Stimulated activated naive CD8-positive, alpha-beta T cell treated with anti-CD3 and anti-CD28 coated beads, Interleukin-15, Interleukin-2, amounts not matched to agents 100 U/mL and 50 U/mL, for 24 hours (primary cell): ENCODE measurements at regions not wholly inside any gene's neighbourhood (a gene's known extent, or its start where the extent isn't known, plus 50 kb on each side); places are given as distances from the start of the nearest gene placed in this dataset.
"Not testable (repeated sequence)": the region's sequence is repeated elsewhere in the genome, so short reads cannot be mapped to it uniquely, and the experiment has no call there.

Experiments
- ATAC-seq: fragments of 150-1000 bp; cut with Tn5 transposase; one replicate; pipeline ENCODE4 v1.10.0; 2021
- DNase-seq: peaks from one replicate; pipeline ENCODE4 v3.0.0; 2021

DNA sequence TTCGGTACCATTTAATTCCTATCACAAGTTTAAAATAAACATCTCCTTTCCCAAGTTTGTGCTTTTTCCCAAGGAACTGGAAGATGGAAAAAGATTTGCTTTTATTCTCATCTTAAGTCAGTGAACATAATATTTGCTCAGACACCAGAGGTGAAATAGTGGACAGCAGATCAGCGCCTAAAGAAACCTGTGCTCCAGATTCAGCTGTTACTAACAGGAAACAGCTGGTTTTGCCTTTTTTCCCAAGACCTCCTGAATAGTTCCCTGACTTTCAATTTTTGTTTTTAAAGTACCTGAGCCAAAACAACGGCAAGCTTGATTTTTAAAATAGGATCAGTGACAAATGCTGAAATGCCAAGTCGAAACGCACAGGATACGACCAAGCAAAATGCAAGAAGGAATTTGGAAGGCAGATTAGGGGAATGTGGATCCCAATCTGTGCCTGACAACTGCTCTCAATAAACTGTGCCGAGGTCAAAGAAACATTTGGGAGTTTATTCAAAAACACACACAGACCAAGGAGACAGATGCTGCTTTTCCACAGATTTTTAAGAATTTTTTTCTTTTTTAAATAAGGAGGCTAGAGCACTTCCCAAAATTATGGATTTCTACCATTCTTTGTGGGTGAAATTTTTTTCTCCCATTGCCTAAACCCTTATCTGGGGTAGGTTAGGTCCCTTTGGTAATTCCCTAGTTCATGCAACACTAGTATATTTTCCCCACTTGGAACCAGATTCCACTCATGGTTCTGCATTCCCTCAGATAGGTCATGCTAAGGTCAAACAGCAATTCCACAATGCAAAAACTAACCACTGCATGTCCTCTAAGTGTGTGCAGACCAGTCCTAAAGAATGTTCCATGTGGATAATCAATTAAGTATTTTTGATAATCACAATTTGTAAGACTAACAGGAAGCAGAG lies 121.5 kb upstream of the PDE1A start:
- DNase-seq (no peak), ATAC-seq (no peak)

DNA sequence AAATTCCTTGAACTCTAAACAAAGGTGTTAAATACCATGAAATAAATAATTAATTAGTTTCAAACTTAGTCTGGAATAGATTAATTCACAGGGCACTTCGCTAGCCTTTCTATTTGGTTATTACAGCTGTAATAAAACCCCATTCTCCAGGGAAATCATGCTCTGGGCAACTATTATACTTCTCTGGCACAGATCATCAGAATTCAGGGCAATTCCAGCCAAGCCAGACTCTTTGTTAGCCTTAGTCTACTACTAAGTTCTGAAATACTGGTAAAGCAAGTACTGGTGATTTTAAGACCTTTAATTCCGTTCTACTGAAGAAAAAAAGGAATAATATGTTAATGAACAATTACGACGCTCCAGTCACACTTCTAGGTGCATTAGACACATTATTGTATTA lies 123.4 kb upstream of the PDE1A start:
- no peak for DNase-seq

DNA sequence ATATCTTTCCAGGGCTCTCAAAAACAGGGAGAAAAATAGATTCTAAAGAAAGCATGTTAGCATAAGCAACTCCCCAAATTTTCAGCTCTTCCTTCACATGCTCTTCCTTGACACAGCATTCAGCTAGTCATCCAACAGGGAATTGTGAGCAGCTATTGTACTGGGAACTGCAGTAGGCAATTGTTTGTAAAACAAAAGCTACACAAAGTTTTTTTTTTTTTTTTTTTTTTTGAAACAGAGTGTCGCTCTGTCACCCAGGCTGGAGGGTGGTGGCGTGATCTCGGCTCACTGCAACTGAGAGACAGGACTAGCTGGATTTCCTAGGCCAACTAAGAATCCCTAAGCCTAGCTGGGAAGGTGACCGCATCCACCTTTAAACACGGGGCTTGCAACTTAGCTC lies 125.4 kb upstream of the PDE1A start:
- DNase-seq, ATAC-seq: not testable (repeated sequence)

More for the DNA sequence above, 123.4 kb upstream of the PDE1A start:
- no peak for ATAC-seq

DNA sequence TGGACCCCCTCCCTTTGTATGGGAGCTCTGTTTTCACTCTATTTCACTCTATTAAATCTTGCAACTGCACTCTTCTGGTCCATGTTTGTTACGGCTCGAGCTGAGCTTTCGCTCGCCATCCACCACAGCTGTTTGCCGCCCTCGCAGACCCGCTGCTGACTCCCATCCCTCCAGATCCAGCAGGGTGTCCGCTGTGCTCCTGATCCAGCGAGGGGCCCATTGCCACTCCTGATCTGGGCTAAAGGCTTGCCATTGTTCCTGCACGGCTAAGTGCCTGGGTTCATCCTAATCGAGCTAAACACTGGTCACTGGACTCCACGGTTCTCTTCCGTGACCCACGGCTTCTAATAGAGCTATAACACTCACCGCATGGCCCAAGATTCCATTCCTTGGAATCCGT lies 125.9 kb upstream of the PDE1A start:
- not testable (repeated sequence) for ATAC-seq, DNase-seq

DNA sequence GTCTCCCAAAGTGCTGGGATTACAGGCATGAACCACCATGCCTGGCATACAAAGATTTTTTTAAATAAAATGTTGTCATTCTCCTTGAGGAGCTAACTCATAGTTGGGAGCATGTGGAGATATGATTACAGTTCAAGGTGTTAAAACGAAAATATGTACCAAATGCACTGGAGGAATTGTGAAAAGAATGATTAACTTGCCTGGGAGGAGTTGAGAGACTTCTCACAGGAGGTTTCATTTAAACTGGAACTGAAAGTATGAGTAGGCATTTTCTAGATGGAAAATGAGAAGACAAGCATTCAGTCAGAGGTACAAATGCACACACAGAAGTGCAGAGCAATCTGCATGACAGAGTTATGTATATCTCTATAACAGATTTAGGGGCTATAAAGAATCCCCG lies 126.6 kb upstream of the PDE1A start:
- no peak for ATAC-seq
- DNase-seq: no peak

DNA sequence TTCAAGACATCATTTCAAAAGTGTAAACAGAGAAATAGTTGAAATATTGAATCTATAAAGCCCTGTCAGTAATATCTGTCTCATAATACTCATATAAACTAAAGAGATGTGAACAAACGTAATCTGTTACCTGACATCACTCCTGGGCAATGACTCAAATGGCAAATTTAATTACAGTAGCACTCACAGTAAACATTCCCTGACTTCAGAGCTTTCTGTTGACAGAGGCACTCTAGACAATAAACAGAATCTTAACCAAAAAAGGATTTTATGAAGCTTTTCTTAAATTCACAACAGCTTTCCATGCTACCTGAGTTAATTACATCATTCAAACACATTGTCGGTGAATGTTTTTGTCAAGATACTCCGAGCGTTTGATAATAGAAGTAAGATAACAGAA lies 128.1 kb upstream of the PDE1A start:
- ATAC-seq: no peak

DNA sequence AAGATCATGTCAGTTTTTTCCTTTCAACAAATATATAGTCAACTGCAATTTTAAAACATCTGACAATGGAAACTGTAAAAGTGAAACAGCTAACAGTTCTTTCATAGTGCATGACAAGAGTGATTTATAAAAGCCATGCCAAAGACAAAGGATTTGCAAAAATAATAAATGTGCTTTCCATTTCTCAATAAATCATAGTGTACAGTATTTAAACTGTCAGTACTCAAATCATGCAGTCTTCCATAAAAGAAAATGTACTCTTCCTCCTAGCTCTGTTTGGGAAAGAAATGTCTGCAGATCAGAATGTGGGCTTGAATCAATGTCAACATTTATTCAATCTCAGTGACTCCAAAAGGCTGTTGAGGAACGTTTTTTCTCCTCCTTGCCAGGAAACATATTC lies 131.7 kb upstream of the PDE1A start:
- no peak for ATAC-seq

More for the DNA sequence above, 128.1 kb upstream of the PDE1A start:
- no peak for DNase-seq

DNA sequence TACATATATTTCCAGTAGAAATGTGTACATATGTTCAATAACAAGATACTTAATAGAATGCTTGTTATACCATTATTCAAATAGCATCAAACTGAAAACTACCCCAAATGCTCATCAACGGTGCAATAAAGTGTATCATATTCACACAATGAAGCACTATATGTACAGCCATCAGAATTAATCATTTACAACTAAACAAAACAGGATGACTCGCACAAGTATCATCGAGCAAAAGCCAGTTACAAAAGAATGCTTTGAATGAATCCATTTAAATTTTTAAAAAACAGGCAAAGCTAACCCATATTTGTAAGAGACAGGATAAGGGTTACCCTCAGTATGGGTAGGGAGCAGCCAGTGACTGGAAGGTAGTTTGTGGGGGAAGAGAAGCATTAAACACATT lies 132.8 kb upstream of the PDE1A start:
- DNase-seq: no peak
- no peak for ATAC-seq

More for the DNA sequence above, 131.7 kb upstream of the PDE1A start:
- no peak for DNase-seq

DNA sequence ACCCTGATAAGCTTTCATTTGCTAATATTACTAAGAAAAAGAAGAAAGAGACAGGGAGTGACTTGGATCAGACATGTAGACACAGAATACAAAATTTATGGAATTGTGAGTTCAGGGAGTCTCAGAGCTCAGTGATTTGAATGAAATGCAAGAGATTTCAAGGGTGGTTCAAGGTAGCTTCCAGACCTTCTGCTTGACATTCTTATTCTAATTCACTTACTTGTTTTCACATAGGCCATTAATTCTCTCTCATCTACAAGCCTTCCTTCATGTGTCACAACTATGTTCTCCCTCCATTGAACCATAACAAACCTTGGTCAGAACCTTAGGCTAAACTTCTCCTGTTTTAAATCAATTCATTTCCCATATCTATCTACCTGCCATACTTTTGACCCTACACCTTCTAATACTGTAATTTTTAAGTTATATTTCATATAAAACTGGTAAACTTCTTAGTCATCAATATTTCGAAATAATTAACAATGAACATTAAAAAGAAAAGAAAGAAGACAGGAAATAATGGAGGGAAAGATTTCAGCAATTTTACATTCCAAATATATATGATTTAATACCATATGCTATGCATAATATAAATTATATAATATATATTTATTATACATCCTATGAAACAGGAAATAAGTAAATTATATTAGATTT lies 139.2 kb upstream of the PDE1A start:
- DNase-seq: no peak
- ATAC-seq: no peak

DNA sequence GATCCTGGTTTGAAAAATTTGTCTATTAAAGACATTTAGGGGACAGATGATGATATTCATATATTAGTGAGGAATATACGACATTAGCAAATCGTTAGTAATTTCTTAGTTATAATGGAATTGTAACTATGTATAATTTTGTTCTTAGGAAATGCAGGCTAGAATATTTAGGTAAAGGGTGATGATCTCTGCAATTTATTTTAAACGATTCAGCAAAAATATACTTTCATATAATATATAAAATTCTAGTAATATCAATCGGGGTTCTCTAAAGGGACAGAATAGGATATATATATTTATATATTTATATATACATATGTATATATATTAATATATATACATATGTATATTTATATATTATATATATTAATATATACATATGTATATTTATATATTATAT lies 142.5 kb upstream of the DNAJC10 start:
- DNase-seq (no peak), ATAC-seq (no peak)

DNA sequence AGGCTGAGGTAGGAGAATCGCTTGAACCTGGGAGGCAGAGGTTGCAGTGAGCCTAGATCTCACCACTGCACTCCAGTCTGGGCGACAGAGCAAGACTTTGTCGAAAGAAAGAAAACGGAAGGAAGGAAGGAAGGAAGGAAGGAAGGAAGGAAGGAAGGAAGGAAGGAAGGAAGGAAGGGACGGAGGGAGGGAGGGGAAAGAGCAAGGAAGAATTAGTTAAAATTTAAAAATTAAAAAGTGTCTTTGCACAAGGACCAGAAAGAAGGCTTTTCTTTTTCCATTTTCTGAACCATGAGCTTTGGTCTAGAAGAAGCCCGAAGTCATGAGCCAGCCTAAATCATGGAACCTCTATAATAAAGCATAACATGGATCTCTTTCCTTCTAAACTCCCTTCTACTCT lies 138.2 kb upstream of the DNAJC10 start:
- DNase-seq: no peak
- ATAC-seq: no peak

DNA sequence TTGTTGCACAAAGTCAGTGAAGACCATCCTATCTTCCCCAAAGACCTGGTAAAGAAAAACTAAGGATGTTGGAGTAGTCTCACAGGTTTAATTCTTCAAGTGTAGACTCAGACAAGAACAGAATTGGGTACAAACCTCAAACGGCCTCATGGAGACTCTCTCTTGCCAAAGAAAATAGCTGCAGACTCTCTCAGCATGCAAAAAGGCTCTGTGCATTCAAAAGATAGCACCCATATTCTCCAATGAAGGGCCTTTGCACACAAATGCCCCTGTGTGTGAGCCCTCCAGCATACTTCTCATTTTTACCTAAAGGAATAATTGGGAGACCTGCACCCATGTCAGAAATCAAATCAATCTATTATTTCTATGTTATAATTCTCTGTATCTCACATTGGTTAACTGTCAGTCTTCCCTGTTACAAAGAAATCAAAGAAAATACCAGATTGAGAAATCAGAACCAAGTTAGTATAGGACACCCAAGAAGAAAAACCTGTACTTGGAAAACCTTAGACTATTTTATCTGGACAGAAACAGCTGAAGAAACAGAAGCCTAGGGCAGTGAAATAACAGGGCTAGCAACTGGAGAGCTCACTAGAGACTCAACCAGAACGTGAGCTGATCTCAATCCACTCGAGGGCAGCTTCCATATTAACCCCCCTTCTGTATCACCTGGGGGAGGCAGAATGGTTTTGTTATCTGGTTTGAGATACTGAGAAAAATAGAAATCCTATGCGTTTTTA lies 134.7 kb upstream of the DNAJC10 start:
- DNase-seq: no peak

DNA sequence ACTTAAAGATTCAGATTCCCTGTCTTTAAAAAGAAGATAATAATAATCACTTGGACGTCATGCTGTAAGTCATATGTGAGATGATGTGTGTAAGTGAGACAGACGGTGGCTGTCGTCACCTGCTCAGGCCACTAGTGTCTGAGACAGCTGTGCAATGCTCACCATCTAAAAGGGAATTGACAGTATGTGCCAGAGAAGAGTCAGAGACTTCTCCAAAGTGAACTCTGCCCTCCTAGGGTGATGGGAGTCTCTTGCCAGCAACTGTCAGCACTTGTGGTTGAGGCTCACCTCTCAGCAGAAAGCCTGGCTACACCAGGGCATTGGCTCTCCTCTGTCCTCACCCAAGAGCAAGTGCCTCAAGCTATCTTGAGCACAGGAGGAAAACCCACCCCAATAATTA lies 131.6 kb upstream of the DNAJC10 start:
- no peak for ATAC-seq
- no peak for DNase-seq

More for the DNA sequence above, 134.7 kb upstream of the DNAJC10 start:
- no peak for ATAC-seq

DNA sequence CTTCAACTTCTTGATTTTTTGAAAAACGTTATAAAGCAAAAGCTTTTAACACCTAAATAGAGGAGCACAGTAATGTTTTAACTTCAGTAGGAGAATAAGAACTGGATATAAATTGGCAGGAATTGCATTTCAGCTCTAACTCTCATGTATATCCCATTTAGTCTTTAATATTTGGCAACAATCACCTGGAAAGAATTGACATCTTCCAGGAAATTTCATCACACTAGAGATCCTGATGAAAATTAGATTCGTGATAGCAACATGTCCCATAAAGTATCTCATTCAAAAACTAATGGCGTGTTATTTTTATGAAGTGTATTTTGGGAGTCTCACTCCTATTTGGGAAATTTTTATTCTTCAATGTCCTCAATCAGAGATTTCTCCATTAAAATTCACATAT lies 131.1 kb upstream of the DNAJC10 start:
- DNase-seq (no peak), ATAC-seq (no peak)

DNA sequence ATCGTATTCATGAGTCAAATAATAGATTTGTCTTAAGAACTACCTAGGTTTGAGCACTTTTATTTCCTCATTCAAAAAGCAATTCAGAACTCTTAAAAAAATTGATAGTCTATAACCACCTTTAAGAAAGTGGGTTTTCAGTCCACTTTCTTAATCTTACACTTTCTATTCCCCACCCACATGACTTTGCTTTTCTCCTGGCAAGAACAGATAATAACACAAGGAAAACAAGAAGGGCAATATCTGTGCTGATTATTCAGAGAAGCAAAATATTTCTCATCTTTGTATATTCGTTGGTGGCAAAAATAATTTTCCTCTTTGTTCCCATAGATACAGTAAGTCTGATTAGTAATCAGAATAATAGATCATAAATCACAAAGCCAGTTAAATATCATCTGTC lies 130.6 kb upstream of the DNAJC10 start:
- ATAC-seq (no peak), DNase-seq (no peak)

DNA sequence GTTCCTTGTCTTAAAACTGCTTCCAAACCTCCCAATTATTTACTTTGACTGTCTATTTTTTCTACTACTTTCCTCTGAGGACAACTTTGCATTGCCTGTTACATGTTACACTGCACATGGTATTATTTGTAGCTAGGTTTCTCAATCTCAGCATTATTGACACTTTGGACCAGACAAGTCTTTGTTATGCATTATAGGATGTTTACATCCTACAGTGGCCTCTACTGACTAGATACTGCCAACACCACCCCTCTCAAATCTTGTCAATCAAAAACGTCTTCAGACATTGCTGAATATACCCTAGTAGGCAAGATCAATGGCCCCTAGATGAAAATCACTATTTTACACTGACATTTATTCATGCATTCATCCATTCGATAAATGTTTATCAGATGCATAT lies 129.6 kb upstream of the DNAJC10 start:
- ATAC-seq (no peak), DNase-seq (no peak)

DNA sequence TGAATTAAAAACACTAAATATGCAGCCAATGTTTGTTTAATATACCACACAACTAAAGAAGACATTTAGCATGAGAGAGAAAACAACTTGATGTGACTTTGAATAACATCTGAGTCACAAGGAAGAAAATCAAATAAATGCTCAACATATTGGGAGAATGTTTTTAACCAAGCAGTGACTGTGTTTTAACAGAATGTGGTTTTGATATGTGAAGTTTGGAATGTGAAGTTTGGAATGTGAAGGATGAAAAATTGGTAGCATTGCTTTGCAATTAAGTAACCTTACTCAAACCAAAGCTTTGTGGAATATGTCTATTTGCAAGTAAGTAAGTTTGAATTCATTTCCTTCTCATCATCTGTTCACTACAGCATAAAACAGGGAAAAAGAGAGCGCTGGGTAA lies 128.2 kb upstream of the DNAJC10 start:
- DNase-seq (no peak), ATAC-seq (no peak)

DNA sequence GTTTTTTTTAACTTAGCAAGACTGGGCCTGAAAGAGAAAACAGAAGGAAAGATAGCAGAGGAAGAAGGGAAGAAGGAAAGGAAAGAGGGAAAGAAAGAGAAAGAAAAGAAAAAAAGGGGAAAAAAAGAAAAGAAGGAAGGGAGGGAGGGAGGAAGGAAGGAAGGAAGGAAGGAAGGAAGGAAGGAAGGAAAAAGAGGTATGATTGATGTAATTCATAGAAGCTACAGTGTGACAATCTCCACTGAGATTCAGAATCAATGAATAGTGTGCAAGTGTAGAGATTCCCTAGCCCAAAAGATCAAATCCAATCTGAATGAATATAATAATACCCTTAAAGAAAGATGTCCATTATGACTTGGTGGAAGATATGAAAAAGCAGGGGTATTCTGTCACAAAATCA lies 126.9 kb upstream of the DNAJC10 start:
- ATAC-seq (no peak), DNase-seq (no peak)

DNA sequence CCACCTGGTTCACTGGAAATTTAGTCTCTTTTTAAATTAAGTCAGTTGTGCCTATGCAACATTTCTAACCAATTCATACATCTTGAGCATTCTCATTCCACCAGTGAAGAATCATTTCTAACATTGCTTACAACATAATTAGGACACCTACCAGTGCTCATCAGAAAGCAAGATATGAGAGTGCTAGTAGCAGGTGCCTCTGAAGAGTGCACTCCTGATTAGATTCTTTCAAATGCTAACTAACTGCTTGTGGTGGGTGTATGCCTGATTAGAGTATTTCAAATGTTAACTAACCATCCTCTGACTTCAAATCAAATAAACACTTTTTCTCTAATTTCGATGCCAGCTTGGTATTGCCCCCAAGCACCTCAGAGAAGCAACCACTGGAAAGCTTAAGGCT lies 124.3 kb upstream of the DNAJC10 start:
- no peak for ATAC-seq

DNA sequence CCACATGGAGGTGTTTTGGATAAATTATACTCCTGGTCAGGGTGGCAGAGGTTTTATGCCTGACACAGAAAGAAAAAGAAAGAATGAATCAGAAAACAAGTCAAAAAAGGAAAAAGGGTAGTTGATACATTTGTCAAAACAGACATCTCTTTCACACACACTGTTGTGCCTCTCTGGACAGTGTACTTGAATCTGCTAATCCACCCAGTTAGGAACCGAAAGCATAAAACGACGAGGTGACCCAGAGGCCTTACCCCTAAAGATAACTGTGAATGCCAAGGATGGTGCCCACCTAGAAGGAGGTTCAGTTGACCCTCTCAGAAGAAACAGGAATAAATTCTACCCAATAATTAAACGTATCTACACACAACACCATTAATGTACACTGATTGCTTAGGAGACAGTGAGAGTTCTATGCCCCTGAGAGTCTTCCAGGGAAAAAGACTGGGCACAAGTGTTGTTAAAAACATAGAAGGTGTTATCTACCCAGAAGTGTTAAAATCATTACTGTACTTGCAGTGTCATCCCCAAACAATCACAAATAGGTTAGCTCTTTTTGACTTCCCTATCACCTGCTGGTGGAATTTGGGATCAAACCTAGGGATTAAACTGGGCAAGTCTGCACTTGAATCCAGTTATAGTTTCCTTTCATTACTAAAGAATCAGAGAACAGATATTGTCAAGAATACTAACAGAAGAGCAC lies 123.2 kb upstream of the DNAJC10 start:
- DNase-seq: no peak
- no peak for ATAC-seq

More for the DNA sequence above, 124.3 kb upstream of the DNAJC10 start:
- DNase-seq: no peak

DNA sequence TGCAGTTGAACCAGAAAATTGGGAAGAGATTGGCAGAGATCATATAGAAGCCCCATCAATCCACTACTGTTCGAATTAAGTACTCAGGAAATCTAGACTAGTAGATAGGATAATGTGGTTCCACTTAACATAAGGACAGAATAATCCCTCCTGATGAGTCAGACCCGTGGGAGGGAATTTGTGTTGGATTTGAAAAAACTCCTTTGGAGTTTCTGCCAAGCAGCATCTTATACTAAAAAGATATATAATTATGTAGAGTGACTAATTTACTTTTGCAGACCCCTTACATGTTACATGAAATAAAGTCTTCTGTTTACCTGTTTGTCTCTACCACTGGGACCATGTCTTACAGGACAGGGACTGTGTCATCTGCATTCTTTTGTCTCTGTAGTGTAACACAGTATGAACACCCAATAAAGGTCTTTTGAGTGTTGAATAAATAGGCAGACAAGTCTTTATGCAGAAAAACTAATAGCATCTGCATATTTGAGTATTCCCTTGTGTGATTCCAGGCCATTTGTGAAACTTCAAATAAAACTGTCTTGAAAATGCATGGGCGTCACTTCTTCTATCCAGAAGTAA lies 122.6 kb upstream of the DNAJC10 start:
- DNase-seq: no peak

DNA sequence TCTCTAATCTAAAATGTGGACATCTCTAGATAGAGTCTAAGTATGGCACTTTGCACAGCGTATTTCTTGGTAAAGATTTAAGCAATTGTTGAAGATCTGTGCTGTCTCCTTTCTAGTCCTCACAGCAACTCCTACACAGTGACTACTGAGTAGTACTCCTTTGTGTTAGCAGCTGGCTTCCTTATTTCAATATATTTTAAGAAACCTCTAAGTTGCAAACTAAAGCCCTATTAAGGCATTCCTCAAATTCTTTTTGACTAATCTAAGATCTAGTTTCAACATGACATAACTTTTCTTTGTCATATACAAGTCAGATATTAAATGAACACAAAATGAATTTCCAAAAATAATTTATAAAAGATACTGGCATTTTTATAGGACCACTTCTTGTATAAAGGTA lies 121.8 kb upstream of the DNAJC10 start:
- DNase-seq: no peak
- ATAC-seq: no peak

More for the DNA sequence above, 122.6 kb upstream of the DNAJC10 start:
- ATAC-seq: no peak
